T-helper 1 cell treated with Interleukin-12 subunit alpha and Interleukin-12 subunit beta and Interleukin-4 antibody, amounts not matched to agents 30 ng/mL and 1 ng/mL, for 36 hours (primary cell): ENCODE measurements at regions not wholly inside any gene's neighbourhood (a gene's known extent, or its start where the extent isn't known, plus 50 kb on each side); places are given as distances from the start of the nearest gene placed in this dataset.

ENCODE experiments used
- intact Hi-C: fragments of 100-400 bp; cut with micrococcal nuclease; formaldehyde crosslinking; loops from one replicate; pipeline ENCODE4 v1.15.1; 2024

GRCh38 chr14:55973285-55973800 is 144.9 kb upstream of the PELI2 start:
- intact Hi-C loops, result no loop called here

GRCh38 chr14:55973911-55974630 is 144.1 kb upstream of the PELI2 start:
- intact Hi-C loops, result no loop called here

- intact Hi-C loops, result no loop called here
Observed at GRCh38 chr14:55975281-55975910, 142.8 kb upstream of the PELI2 start.

GRCh38 chr14:55976219-55976618 is 142.0 kb upstream of the PELI2 start:
- intact Hi-C loops, result no loop called here

- intact Hi-C loops, result no loop called here
Observed at GRCh38 chr14:55976655-55977054, 141.6 kb upstream of the PELI2 start.

GRCh38 chr14:55977392-55978150 is 140.6 kb upstream of the PELI2 start:
- intact Hi-C loops, result no loop called here

- intact Hi-C loops, result no loop called here
Observed at GRCh38 chr14:55979096-55979495, 139.1 kb upstream of the PELI2 start.

- intact Hi-C loops, result no loop called here
Observed at GRCh38 chr14:55979781-55980180, 138.4 kb upstream of the PELI2 start.

GRCh38 chr14:55980970-55981369 is 137.2 kb upstream of the PELI2 start:
- intact Hi-C loops, result no loop called here

- intact Hi-C loops, result no loop called here
Observed at GRCh38 chr14:55986069-55986468, 132.1 kb upstream of the PELI2 start.

GRCh38 chr14:56000846-56001245 is 117.4 kb upstream of the PELI2 start:
- intact Hi-C loops, result loop anchor here (5.0 to 10.0 kb wide), 2 partner anchors 266 to 419 kb away; partner anchors contain the start of gene KTN1

- intact Hi-C loops, result loop anchor here (2.0 to 10.0 kb wide), 3 partner anchors 196 to 420 kb away; partner anchors contain the start of gene KTN1
Observed at GRCh38 chr14:56002342-56002741, 115.9 kb upstream of the PELI2 start.

GRCh38 chr14:56002876-56003625 is 115.2 kb upstream of the PELI2 start:
- intact Hi-C loops, result loop anchor here (1.0 to 10.0 kb wide), 5 partner anchors 115 to 421 kb away; partner anchors contain the start of genes KTN1 and PELI2

GRCh38 chr14:56004323-56004722 is 113.9 kb upstream of the PELI2 start:
- intact Hi-C loops, result loop anchor here (5.0 to 10.0 kb wide), 2 partner anchors 270 to 422 kb away; partner anchors contain the start of gene KTN1

GRCh38 chr14:56004786-56005185 is 113.4 kb upstream of the PELI2 start:
- intact Hi-C loops, result loop anchor here (5.0 to 10.0 kb wide), 2 partner anchors 270 to 422 kb away; partner anchors contain the start of gene KTN1

GRCh38 chr14:56005191-56006053 is 112.8 kb upstream of the PELI2 start:
- intact Hi-C loops, result loop anchor here (10.0 kb wide), 1 partner anchor 271 kb away; no protein-coding TSS in a partner anchor

GRCh38 chr14:56007491-56007890 is 110.7 kb upstream of the PELI2 start:
- intact Hi-C loops, result loop anchor here (10.0 kb wide), 1 partner anchor 273 kb away; no protein-coding TSS in a partner anchor

- intact Hi-C loops, result loop anchor here (10.0 kb wide), 1 partner anchor 273 kb away; no protein-coding TSS in a partner anchor
Observed at GRCh38 chr14:56008150-56008549, 110.1 kb upstream of the PELI2 start.

- intact Hi-C loops, result loop anchor here (10.0 kb wide), 1 partner anchor 274 kb away; no protein-coding TSS in a partner anchor
Observed at GRCh38 chr14:56008661-56009060, 109.5 kb upstream of the PELI2 start.

- intact Hi-C loops, result no loop called here
Observed at GRCh38 chr14:56023661-56024081, 94.5 kb upstream of the PELI2 start.
